ENCODE measurements at regions not wholly inside any gene's neighbourhood (a gene's known extent, or its start where the extent isn't known, plus 50 kb on each side); places are given as distances from the start of the nearest gene placed in this dataset.

DNA sequence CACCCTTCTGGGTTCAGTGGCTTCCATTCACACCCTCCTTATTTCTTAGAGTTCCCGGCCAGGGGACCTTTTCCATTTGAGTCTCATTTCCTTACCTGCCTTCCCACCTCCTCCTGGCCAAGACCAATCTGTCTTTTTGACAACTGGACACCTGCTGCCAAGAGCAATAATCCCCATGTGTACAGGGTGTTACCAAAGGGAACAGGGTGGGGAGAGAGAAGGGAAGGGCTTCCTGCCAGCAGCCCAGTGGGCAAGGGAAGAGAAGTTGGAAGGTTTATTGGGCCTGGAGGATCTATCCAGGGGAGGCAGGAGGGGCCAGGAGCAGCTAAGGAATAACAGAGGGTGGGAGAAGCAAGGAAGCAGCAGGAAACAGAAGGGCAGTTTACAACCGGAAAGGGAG is 346.2 kb downstream of the C12orf75 start:
- no peaks in the 10 kb centered on the region for H3K27me3 ChIP-seq (ENCODE audit: insufficient read depth, low read length)
- no peak overlapping the region for H3K4me3 ChIP-seq (ENCODE audit: low read depth, low read length, poor library complexity, severe bottlenecking)
- H3K4me2 ChIP-seq (ENCODE audit: low read length) = no peak overlapping the region
- H3K9ac ChIP-seq (ENCODE audit: low read length) = no peak overlapping the region
- no peaks in the 10 kb centered on the region for H3K36me3 ChIP-seq (ENCODE audit: insufficient read depth, low read length)
- no peaks in the 10 kb centered on the region for H3K4me1 ChIP-seq (ENCODE audit: insufficient read depth, low read length, severe bottlenecking)
- no peaks in the 10 kb centered on the region for H3K9me3 ChIP-seq (ENCODE audit: low read length)
- no peak overlapping the region for H2AFZ ChIP-seq (ENCODE audit: low read length)
- TF ChIP-seq EZH2 (IDR thresholded peaks at IDR 0.05; ENCODE audit: borderline replicate concordance, low read length) = no peak
- TF ChIP-seq, protein P1, sequence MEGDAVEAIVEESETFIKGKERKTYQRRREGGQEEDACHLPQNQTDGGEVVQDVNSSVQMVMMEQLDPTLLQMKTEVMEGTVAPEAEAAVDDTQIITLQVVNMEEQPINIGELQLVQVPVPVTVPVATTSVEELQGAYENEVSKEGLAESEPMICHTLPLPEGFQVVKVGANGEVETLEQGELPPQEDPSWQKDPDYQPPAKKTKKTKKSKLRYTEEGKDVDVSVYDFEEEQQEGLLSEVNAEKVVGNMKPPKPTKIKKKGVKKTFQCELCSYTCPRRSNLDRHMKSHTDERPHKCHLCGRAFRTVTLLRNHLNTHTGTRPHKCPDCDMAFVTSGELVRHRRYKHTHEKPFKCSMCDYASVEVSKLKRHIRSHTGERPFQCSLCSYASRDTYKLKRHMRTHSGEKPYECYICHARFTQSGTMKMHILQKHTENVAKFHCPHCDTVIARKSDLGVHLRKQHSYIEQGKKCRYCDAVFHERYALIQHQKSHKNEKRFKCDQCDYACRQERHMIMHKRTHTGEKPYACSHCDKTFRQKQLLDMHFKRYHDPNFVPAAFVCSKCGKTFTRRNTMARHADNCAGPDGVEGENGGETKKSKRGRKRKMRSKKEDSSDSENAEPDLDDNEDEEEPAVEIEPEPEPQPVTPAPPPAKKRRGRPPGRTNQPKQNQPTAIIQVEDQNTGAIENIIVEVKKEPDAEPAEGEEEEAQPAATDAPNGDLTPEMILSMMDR (IDR thresholded peaks at IDR 0.05; ENCODE audit: low read length) = no peak
- H3K27ac ChIP-seq (ENCODE audit: low read depth, low read length, poor library complexity, severe bottlenecking) = no peak overlapping the region
- no peaks in the 10 kb centered on the region for H4K20me1 ChIP-seq (ENCODE audit: insufficient read depth, low read length)
- no peaks in the 10 kb centered on the region for H3K79me2 ChIP-seq (ENCODE audit: insufficient read depth, low read length)
- H3K9me2 ChIP-seq (ENCODE audit: low read depth, low read length) = no peaks in the 10 kb centered on the region
- no peaks in the 10 kb centered on the region for H3F3A ChIP-seq (ENCODE audit: insufficient read depth, low read length)

DNA sequence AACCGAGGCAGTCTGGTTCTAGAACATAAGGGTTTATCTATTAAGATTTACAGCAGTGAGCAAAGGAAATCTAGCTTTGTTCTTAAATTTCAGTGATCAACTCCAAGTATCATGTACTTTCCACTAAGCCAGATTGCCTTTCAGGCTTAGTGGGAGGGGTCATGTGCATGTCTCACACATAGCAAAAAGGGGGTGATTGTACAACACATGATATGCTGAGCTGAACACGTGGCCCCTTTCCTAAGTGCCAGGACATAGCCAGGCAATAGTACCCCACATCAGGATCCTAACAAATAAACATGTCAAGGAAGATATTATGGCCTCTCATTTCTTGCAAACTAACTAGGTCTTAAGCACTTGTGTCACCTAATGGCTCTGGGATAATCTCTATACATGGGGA is 347.2 kb downstream of the C12orf75 start:
- Histone ChIP-seq H3K9me3 (ENCODE audit: low read length) (no peaks in the 10 kb centered on the region), H3F3A (ENCODE audit: insufficient read depth, low read length) (no peaks in the 10 kb centered on the region), H3K4me2 (ENCODE audit: low read length) (no peak overlapping the region), H3K27ac (ENCODE audit: low read depth, low read length, poor library complexity, severe bottlenecking) (no peak overlapping the region), H3K4me3 (ENCODE audit: low read depth, low read length, poor library complexity, severe bottlenecking) (no peak overlapping the region), H3K27me3 (ENCODE audit: insufficient read depth, low read length) (no peaks in the 10 kb centered on the region), H3K9ac (ENCODE audit: low read length) (no peak overlapping the region), H3K9me2 (ENCODE audit: low read depth, low read length) (no peaks in the 10 kb centered on the region), H4K20me1 (ENCODE audit: insufficient read depth, low read length) (no peaks in the 10 kb centered on the region), H3K79me2 (ENCODE audit: insufficient read depth, low read length) (no peaks in the 10 kb centered on the region), H2AFZ (ENCODE audit: low read length) (no peak overlapping the region), H3K36me3 (ENCODE audit: insufficient read depth, low read length) (no peaks in the 10 kb centered on the region), H3K4me1 (ENCODE audit: insufficient read depth, low read length, severe bottlenecking) (no peaks in the 10 kb centered on the region)
- no peak for TF ChIP-seq EZH2 (IDR thresholded peaks at IDR 0.05; ENCODE audit: borderline replicate concordance, low read length)
- TF ChIP-seq, protein P1 (IDR thresholded peaks at IDR 0.05; ENCODE audit: low read length) = no peak

DNA sequence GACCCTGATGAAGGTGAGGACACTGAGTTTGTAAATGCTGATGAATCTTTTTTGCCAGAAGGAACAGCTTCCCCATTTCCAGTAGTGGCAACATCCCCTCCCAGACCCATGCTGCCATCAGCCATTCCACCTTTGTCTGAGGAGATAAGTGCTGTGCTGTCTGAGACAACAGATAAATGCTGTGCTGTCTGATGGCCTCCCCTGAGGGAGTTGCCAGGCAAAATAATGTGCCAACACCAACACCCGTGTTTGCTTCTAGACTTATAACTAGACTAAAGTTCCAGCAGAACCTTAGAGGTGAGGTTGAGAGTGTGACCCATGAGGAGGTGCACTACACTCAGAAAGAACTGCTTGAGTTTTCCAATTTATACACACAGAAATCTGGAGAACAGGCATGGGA is 349.5 kb downstream of the C12orf75 start:
- no peaks in the 10 kb centered on the region for H3K79me2 ChIP-seq (ENCODE audit: insufficient read depth, low read length)

More for the DNA sequence above, 349.5 kb downstream of the C12orf75 start:
- no peak overlapping the region for H3K4me3 ChIP-seq (ENCODE audit: low read depth, low read length, poor library complexity, severe bottlenecking)
- no peaks in the 10 kb centered on the region for H3K9me2 ChIP-seq (ENCODE audit: low read depth, low read length)
- no peaks in the 10 kb centered on the region for H3K27me3 ChIP-seq (ENCODE audit: insufficient read depth, low read length)
- no peak for TF ChIP-seq EZH2 (IDR thresholded peaks at IDR 0.05; ENCODE audit: borderline replicate concordance, low read length)
- TF ChIP-seq, protein P1 (IDR thresholded peaks at IDR 0.05; ENCODE audit: low read length) = no peak
- H3K4me1 ChIP-seq (ENCODE audit: insufficient read depth, low read length, severe bottlenecking) = no peaks in the 10 kb centered on the region
- no peak overlapping the region for H2AFZ ChIP-seq (ENCODE audit: low read length)
- no peaks in the 10 kb centered on the region for H3K36me3 ChIP-seq (ENCODE audit: insufficient read depth, low read length)
- H4K20me1 ChIP-seq (ENCODE audit: insufficient read depth, low read length) = no peaks in the 10 kb centered on the region
- H3K4me2 ChIP-seq (ENCODE audit: low read length) = no peak overlapping the region
- H3K9ac ChIP-seq (ENCODE audit: low read length) = no peak overlapping the region
- H3F3A ChIP-seq (ENCODE audit: insufficient read depth, low read length) = no peaks in the 10 kb centered on the region
- H3K9me3 ChIP-seq (ENCODE audit: low read length) = no peaks in the 10 kb centered on the region
- H3K27ac ChIP-seq (ENCODE audit: low read depth, low read length, poor library complexity, severe bottlenecking) = no peak overlapping the region

Data from OCI-LY1 (cell line).